HUES6 (cell line): ENCODE measurements at regions not wholly inside any gene's neighbourhood (a gene's known extent, or its start where the extent isn't known, plus 50 kb on each side); places are given as distances from the start of the nearest gene placed in this dataset.

Experiments
- H3K27ac ChIP-seq: 2 replicates; pipeline ENCODE4 v1.7.0; 2013; ENCODE audit warnings: low read depth, mild to moderate bottlenecking, low read length, inconsistent platforms
- H3K27me3 ChIP-seq: 2 replicates; pipeline ENCODE4 v1.6.1; 2013; ENCODE audit warnings: low read length; ENCODE audit not compliant: control insufficient read depth, insufficient read depth
- H3K36me3 ChIP-seq: 2 replicates; pipeline ENCODE4 v1.6.1; 2013; ENCODE audit warnings: low read length; ENCODE audit not compliant: control insufficient read depth, insufficient read depth
- H3K4me1 ChIP-seq: 2 replicates; pipeline ENCODE4 v1.6.1; 2013; ENCODE audit warnings: low read length; ENCODE audit not compliant: control insufficient read depth, insufficient read depth
- H3K4me3 ChIP-seq: 2 replicates; pipeline ENCODE4 v1.5.1; 2013; ENCODE audit warnings: low read depth, low read length
- H3K9ac ChIP-seq: one replicate; pipeline ENCODE4 v1.6.1; 2013; ENCODE audit warnings: mild to moderate bottlenecking, low read length
- H3K9me3 ChIP-seq: 2 replicates; pipeline ENCODE4 v1.6.1; 2013; ENCODE audit warnings: low read depth, low read length; ENCODE audit not compliant: control insufficient read depth, insufficient read depth

GRCh38 chr14:53517270-53517960 is 364.3 kb upstream of the DDHD1 start:
- H3K4me3 ChIP-seq: no peak overlapping the region
- no peak overlapping the region for H3K9ac ChIP-seq
- no peaks in the 10 kb centered on the region for H3K36me3 ChIP-seq
- no peaks in the 10 kb centered on the region for H3K4me1 ChIP-seq
- no peaks in the 10 kb centered on the region for H3K27me3 ChIP-seq
- 0 out of 2 replicates have a peak, but pooled peaks cover under 1% of the 10 kb centered on the region for H3K9me3 ChIP-seq
- no peak overlapping the region for H3K27ac ChIP-seq

GRCh38 chr14:53516261-53516774 is 363.2 kb upstream of the DDHD1 start:
- Histone ChIP-seq H3K4me1 (no peaks in the 10 kb centered on the region), H3K27ac (no peak overlapping the region)

GRCh38 chr14:53515276-53515675 is 362.2 kb upstream of the DDHD1 start:
- no peaks in the 10 kb centered on the region for H3K9me3 ChIP-seq
- no peaks in the 10 kb centered on the region for H3K27me3 ChIP-seq
- H3K4me3 ChIP-seq: no peak overlapping the region
- no peaks in the 10 kb centered on the region for H3K36me3 ChIP-seq
- no peaks in the 10 kb centered on the region for H3K4me1 ChIP-seq
- no peak overlapping the region for H3K9ac ChIP-seq
- no peak overlapping the region for H3K27ac ChIP-seq

More at GRCh38 chr14:53516261-53516774, 363.2 kb upstream of the DDHD1 start:
- Histone ChIP-seq H3K36me3 (no peaks in the 10 kb centered on the region), H3K9me3 (no peaks in the 10 kb centered on the region), H3K9ac (no peak overlapping the region), H3K4me3 (no peak overlapping the region), H3K27me3 (no peaks in the 10 kb centered on the region)

- no peaks in the 10 kb centered on the region for H3K9me3 ChIP-seq
- no peaks in the 10 kb centered on the region for H3K27me3 ChIP-seq
- no peak overlapping the region for H3K27ac ChIP-seq
- no peak overlapping the region for H3K9ac ChIP-seq
- H3K36me3 ChIP-seq: no peaks in the 10 kb centered on the region
- peaks cover 5% of the 10 kb centered on the region; the same call in 1 of the 2 replicates for H3K4me1 ChIP-seq
- H3K4me3 ChIP-seq: no peak overlapping the region
These were observed 361.1 kb upstream of the DDHD1 start for GRCh38 chr14:53514197-53514596.

- H3K4me1 ChIP-seq: peaks cover 6% of the 10 kb centered on the region; the same call in 1 of the 2 replicates
- no peak overlapping the region for H3K9ac ChIP-seq
- no peak overlapping the region for H3K27ac ChIP-seq
- no peak overlapping the region for H3K4me3 ChIP-seq
- H3K36me3 ChIP-seq: no peaks in the 10 kb centered on the region
- H3K9me3 ChIP-seq: no peaks in the 10 kb centered on the region
- no peaks in the 10 kb centered on the region for H3K27me3 ChIP-seq
These were observed 357.3 kb upstream of the DDHD1 start for GRCh38 chr14:53510281-53510912.

GRCh38 chr14:53509276-53510244 is 356.4 kb upstream of the DDHD1 start:
- Histone ChIP-seq H3K27me3 (no peaks in the 10 kb centered on the region), H3K9me3 (no peaks in the 10 kb centered on the region), H3K4me1 (peaks cover 6% of the 10 kb centered on the region; the same call in 1 of the 2 replicates), H3K36me3 (no peaks in the 10 kb centered on the region), H3K9ac (no peak overlapping the region), H3K4me3 (no peak overlapping the region), H3K27ac (no peak overlapping the region)

- no peak overlapping the region for H3K27ac ChIP-seq
- peaks cover 10% of the 10 kb centered on the region; the same call in 1 of the 2 replicates for H3K9me3 ChIP-seq
- no peak overlapping the region for H3K9ac ChIP-seq
These were observed 348.5 kb upstream of the DDHD1 start for GRCh38 chr14:53501361-53502211.

GRCh38 chr14:53500191-53500590 is 347.1 kb upstream of the DDHD1 start:
- Histone ChIP-seq H3K4me1 (no peaks in the 10 kb centered on the region), H3K9me3 (peaks cover 10% of the 10 kb centered on the region; the same call in 1 of the 2 replicates), H3K9ac (no peak overlapping the region), H3K27ac (no peak overlapping the region), H3K27me3 (no peaks in the 10 kb centered on the region), H3K4me3 (no peak overlapping the region), H3K36me3 (no peaks in the 10 kb centered on the region)

More at GRCh38 chr14:53501361-53502211, 348.5 kb upstream of the DDHD1 start:
- Histone ChIP-seq H3K36me3 (no peaks in the 10 kb centered on the region), H3K4me3 (no peak overlapping the region), H3K27me3 (no peaks in the 10 kb centered on the region), H3K4me1 (no peaks in the 10 kb centered on the region)

- H3K4me1 ChIP-seq: no peaks in the 10 kb centered on the region; the same call in 1 of the 2 replicates
- no peaks in the 10 kb centered on the region for H3K9me3 ChIP-seq
- H3K27ac ChIP-seq: no peak overlapping the region
- no peak overlapping the region for H3K9ac ChIP-seq
- no peak overlapping the region for H3K4me3 ChIP-seq
- no peaks in the 10 kb centered on the region for H3K27me3 ChIP-seq
- H3K36me3 ChIP-seq: no peaks in the 10 kb centered on the region
These were observed 343.5 kb upstream of the DDHD1 start for GRCh38 chr14:53496668-53497067.

- Histone ChIP-seq H3K4me1 (no peaks in the 10 kb centered on the region; the same call in 1 of the 2 replicates), H3K9ac (no peak overlapping the region), H3K9me3 (no peaks in the 10 kb centered on the region), H3K27ac (no peak overlapping the region), H3K36me3 (no peaks in the 10 kb centered on the region), H3K27me3 (no peaks in the 10 kb centered on the region), H3K4me3 (no peak overlapping the region)
These were observed 342.8 kb upstream of the DDHD1 start for GRCh38 chr14:53495846-53496343.
